ENCODE measurements at regions not wholly inside any gene's neighbourhood (a gene's known extent, or its start where the extent isn't known, plus 50 kb on each side); places are given as distances from the start of the nearest gene placed in this dataset.
"Not testable (repeated sequence)": the region's sequence is repeated elsewhere in the genome, so short reads cannot be mapped to it uniquely, and the experiment has no call there.

- FAIRE-seq (no peak), DNase-seq (ENCODE audit: insufficient read length, low spot score) (no peak)
- TF ChIP-seq SPI1 (IDR thresholded peaks at IDR 0.05; ENCODE audit: low read depth, low read length) (peak; percentile 36; the same call in 1 of the 2 replicates), PAX5 (IDR thresholded peaks at IDR 0.05; ENCODE audit: insufficient read depth, low read length, severe bottlenecking) (no peak)
Measured at GRCh38 chr7:53596230-53596629, 560.8 kb downstream of the POM121L12 start.

- FAIRE-seq (no peak), DNase-seq (ENCODE audit: insufficient read length, low spot score) (no peak)
- no peak for TF ChIP-seq SPI1 (IDR thresholded peaks at IDR 0.05; ENCODE audit: low read depth, low read length)
- no peak for TF ChIP-seq PAX5 (IDR thresholded peaks at IDR 0.05; ENCODE audit: insufficient read depth, low read length, severe bottlenecking)
- no peak for TF ChIP-seq TAF1 (IDR thresholded peaks at IDR 0.05; ENCODE audit: low read depth, low read length)
- TF ChIP-seq POLR2AphosphoS5 (IDR thresholded peaks at IDR 0.05; ENCODE audit: low read depth, low read length) = no peak
- TF ChIP-seq POLR2A (IDR thresholded peaks at IDR 0.05; ENCODE audit: low read depth, low read length) = no peak
- TF ChIP-seq POU2F2 (IDR thresholded peaks at IDR 0.05; ENCODE audit: low read depth, low read length) = no peak
Measured at GRCh38 chr7:53600296-53600695, 564.9 kb downstream of the POM121L12 start.

GRCh38 chr7:53602817-53603418 lies 567.5 kb downstream of the POM121L12 start:
- FAIRE-seq (no peak), DNase-seq (ENCODE audit: insufficient read length, low spot score) (no peak)
- TF ChIP-seq SPI1 (IDR thresholded peaks at IDR 0.05; ENCODE audit: low read depth, low read length) (no peak), POU2F2 (IDR thresholded peaks at IDR 0.05; ENCODE audit: low read depth, low read length) (no peak), PAX5 (IDR thresholded peaks at IDR 0.05; ENCODE audit: insufficient read depth, low read length, severe bottlenecking) (no peak), POLR2AphosphoS5 (IDR thresholded peaks at IDR 0.05; ENCODE audit: low read depth, low read length) (no peak), TAF1 (IDR thresholded peaks at IDR 0.05; ENCODE audit: low read depth, low read length) (no peak), POLR2A (IDR thresholded peaks at IDR 0.05; ENCODE audit: low read depth, low read length) (no peak)

- TF ChIP-seq PAX5 (IDR thresholded peaks at IDR 0.05; ENCODE audit: insufficient read depth, low read length, severe bottlenecking) (no peak), SPI1 (IDR thresholded peaks at IDR 0.05; ENCODE audit: low read depth, low read length) (no peak), POLR2A (IDR thresholded peaks at IDR 0.05; ENCODE audit: low read depth, low read length) (no peak), TAF1 (IDR thresholded peaks at IDR 0.05; ENCODE audit: low read depth, low read length) (no peak), POU2F2 (IDR thresholded peaks at IDR 0.05; ENCODE audit: low read depth, low read length) (no peak), POLR2AphosphoS5 (IDR thresholded peaks at IDR 0.05; ENCODE audit: low read depth, low read length) (no peak)
- FAIRE-seq (no peak), DNase-seq (ENCODE audit: insufficient read length, low spot score) (no peak)
Measured at GRCh38 chr7:53603461-53603860, 568.0 kb downstream of the POM121L12 start.

- TF ChIP-seq POLR2A (IDR thresholded peaks at IDR 0.05; ENCODE audit: low read depth, low read length) = no peak
- no peak for TF ChIP-seq TAF1 (IDR thresholded peaks at IDR 0.05; ENCODE audit: low read depth, low read length)
- no peak for TF ChIP-seq POLR2AphosphoS5 (IDR thresholded peaks at IDR 0.05; ENCODE audit: low read depth, low read length)
- no peak for TF ChIP-seq POU2F2 (IDR thresholded peaks at IDR 0.05; ENCODE audit: low read depth, low read length)
- no peak for TF ChIP-seq SPI1 (IDR thresholded peaks at IDR 0.05; ENCODE audit: low read depth, low read length)
- DNase-seq (ENCODE audit: insufficient read length, low spot score) (no peak), FAIRE-seq (no peak)
Measured at GRCh38 chr7:53604201-53604600, 568.8 kb downstream of the POM121L12 start.

- no peak for FAIRE-seq
- DNase-seq (ENCODE audit: insufficient read length, low spot score) = no peak
- TF ChIP-seq SPI1 (IDR thresholded peaks at IDR 0.05; ENCODE audit: low read depth, low read length) (no peak), POU2F2 (IDR thresholded peaks at IDR 0.05; ENCODE audit: low read depth, low read length) (no peak), POLR2A (IDR thresholded peaks at IDR 0.05; ENCODE audit: low read depth, low read length) (no peak), PAX5 (IDR thresholded peaks at IDR 0.05; ENCODE audit: insufficient read depth, low read length, severe bottlenecking) (no peak), TAF1 (IDR thresholded peaks at IDR 0.05; ENCODE audit: low read depth, low read length) (no peak), POLR2AphosphoS5 (IDR thresholded peaks at IDR 0.05; ENCODE audit: low read depth, low read length) (no peak)
Measured at GRCh38 chr7:53607961-53608360, 572.5 kb downstream of the POM121L12 start.

- no peak for FAIRE-seq
- DNase-seq (ENCODE audit: insufficient read length, low spot score) = no peak
- TF ChIP-seq TAF1 (IDR thresholded peaks at IDR 0.05; ENCODE audit: low read depth, low read length) (no peak), POLR2AphosphoS5 (IDR thresholded peaks at IDR 0.05; ENCODE audit: low read depth, low read length) (no peak), POLR2A (IDR thresholded peaks at IDR 0.05; ENCODE audit: low read depth, low read length) (no peak), SPI1 (IDR thresholded peaks at IDR 0.05; ENCODE audit: low read depth, low read length) (no peak), POU2F2 (IDR thresholded peaks at IDR 0.05; ENCODE audit: low read depth, low read length) (no peak), PAX5 (IDR thresholded peaks at IDR 0.05; ENCODE audit: insufficient read depth, low read length, severe bottlenecking) (no peak)
Measured at GRCh38 chr7:53609185-53609584, 573.8 kb downstream of the POM121L12 start.

GRCh38 chr7:53611043-53611442 lies 575.6 kb downstream of the POM121L12 start:
- no peak for TF ChIP-seq POLR2AphosphoS5 (IDR thresholded peaks at IDR 0.05; ENCODE audit: low read depth, low read length)
- no peak for TF ChIP-seq SPI1 (IDR thresholded peaks at IDR 0.05; ENCODE audit: low read depth, low read length)
- TF ChIP-seq POLR2A (IDR thresholded peaks at IDR 0.05; ENCODE audit: low read depth, low read length) = no peak
- no peak for TF ChIP-seq POU2F2 (IDR thresholded peaks at IDR 0.05; ENCODE audit: low read depth, low read length)
- no peak for TF ChIP-seq PAX5 (IDR thresholded peaks at IDR 0.05; ENCODE audit: insufficient read depth, low read length, severe bottlenecking)
- TF ChIP-seq TAF1 (IDR thresholded peaks at IDR 0.05; ENCODE audit: low read depth, low read length) = no peak
- FAIRE-seq (no peak), DNase-seq (ENCODE audit: insufficient read length, low spot score) (no peak)

GRCh38 chr7:53624356-53624755 lies 588.9 kb downstream of the POM121L12 start:
- DNase-seq (ENCODE audit: insufficient read length, low spot score) (no peak), FAIRE-seq (no peak)
- TF ChIP-seq POLR2AphosphoS5 (IDR thresholded peaks at IDR 0.05; ENCODE audit: low read depth, low read length) = no peak
- TF ChIP-seq SPI1 (IDR thresholded peaks at IDR 0.05; ENCODE audit: low read depth, low read length) = no peak
- TF ChIP-seq PAX5 (IDR thresholded peaks at IDR 0.05; ENCODE audit: insufficient read depth, low read length, severe bottlenecking) = no peak
- no peak for TF ChIP-seq TAF1 (IDR thresholded peaks at IDR 0.05; ENCODE audit: low read depth, low read length)
- TF ChIP-seq POLR2A (IDR thresholded peaks at IDR 0.05; ENCODE audit: low read depth, low read length) = no peak
- no peak for TF ChIP-seq POU2F2 (IDR thresholded peaks at IDR 0.05; ENCODE audit: low read depth, low read length)

- TF ChIP-seq TAF1 (IDR thresholded peaks at IDR 0.05; ENCODE audit: low read depth, low read length) (no peak), POU2F2 (IDR thresholded peaks at IDR 0.05; ENCODE audit: low read depth, low read length) (no peak), PAX5 (IDR thresholded peaks at IDR 0.05; ENCODE audit: insufficient read depth, low read length, severe bottlenecking) (no peak), POLR2AphosphoS5 (IDR thresholded peaks at IDR 0.05; ENCODE audit: low read depth, low read length) (no peak), SPI1 (IDR thresholded peaks at IDR 0.05; ENCODE audit: low read depth, low read length) (no peak), POLR2A (IDR thresholded peaks at IDR 0.05; ENCODE audit: low read depth, low read length) (no peak)
Measured at GRCh38 chr7:53628775-53629174, 593.3 kb downstream of the POM121L12 start.

GRCh38 chr7:53635251-53635650 lies 599.8 kb downstream of the POM121L12 start:
- not testable (repeated sequence) for FAIRE-seq; DNase-seq (ENCODE audit: insufficient read length, low spot score)

More at GRCh38 chr7:53628775-53629174, 593.3 kb downstream of the POM121L12 start:
- FAIRE-seq = no peak
- no peak for DNase-seq (ENCODE audit: insufficient read length, low spot score)
